ENCODE measurements at regions not wholly inside any gene's neighbourhood (a gene's known extent, or its start where the extent isn't known, plus 50 kb on each side); places are given as distances from the start of the nearest gene placed in this dataset.

- TF ChIP-seq NFIC (IDR thresholded peaks at IDR 0.05; ENCODE audit: low read length) (no peak), CREM (IDR thresholded peaks at IDR 0.05) (no peak), CREM (CRISPR knock-in tag; IDR thresholded peaks at IDR 0.05) (no peak)
Observed at GRCh38 chr18:47519706-47520105, 268.2 kb upstream of the SKOR2 start.
